ENCODE measurements at regions not wholly inside any gene's neighbourhood (a gene's known extent, or its start where the extent isn't known, plus 50 kb on each side); places are given as distances from the start of the nearest gene placed in this dataset.

GRCh38 chr3:109532257-109533216, 195.2 kb upstream of the DPPA4 start:
- peak; percentile 43 for DNase-seq

GRCh38 chr3:109545746-109546145, 208.4 kb upstream of the DPPA4 start:
- DNase-seq: no peak

DNA sequence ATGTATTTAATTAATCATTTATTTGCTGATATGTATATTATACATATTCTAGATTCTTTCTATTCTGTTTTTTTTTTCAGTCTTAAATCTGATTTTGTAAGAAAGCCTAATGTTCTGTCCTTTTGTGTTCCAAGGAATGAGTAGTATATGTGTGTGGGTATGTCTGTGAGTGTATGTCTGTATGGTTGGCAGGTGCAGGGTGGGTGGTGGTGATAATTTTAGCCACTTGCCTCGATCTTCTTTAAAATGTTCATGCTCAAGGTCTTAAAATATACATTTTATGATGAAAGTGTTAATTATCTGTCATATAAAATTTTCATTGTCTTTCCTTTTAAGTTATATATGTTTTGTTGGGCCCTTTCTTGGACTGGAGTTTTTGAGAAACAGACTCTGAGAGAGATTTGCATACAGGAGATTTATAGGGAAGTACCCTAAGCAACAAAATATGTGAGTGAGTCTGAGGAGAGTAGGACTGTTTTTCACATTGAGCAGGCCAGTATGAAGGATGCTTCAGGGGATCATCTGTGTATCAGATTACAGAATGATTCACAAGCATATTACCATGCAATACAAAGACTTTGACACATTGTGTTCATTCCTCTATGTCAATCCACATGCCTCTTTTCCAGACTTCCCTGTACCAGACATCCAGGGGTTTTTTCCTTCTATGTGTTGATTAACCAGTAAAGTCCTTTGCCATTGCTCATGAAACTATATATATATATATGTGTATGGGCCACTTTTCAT, 211.0 kb upstream of the DPPA4 start:
- DNase-seq: peak; percentile 32

GRCh38 chr3:109553591-109554371, 216.4 kb upstream of the DPPA4 start:
- DNase-seq: no peak

GRCh38 chr3:109559389-109559788, 222.0 kb upstream of the DPPA4 start:
- DNase-seq: no peak

- DNase-seq: no peak
These were observed 225.8 kb upstream of the DPPA4 start for GRCh38 chr3:109563149-109563548.

DNA sequence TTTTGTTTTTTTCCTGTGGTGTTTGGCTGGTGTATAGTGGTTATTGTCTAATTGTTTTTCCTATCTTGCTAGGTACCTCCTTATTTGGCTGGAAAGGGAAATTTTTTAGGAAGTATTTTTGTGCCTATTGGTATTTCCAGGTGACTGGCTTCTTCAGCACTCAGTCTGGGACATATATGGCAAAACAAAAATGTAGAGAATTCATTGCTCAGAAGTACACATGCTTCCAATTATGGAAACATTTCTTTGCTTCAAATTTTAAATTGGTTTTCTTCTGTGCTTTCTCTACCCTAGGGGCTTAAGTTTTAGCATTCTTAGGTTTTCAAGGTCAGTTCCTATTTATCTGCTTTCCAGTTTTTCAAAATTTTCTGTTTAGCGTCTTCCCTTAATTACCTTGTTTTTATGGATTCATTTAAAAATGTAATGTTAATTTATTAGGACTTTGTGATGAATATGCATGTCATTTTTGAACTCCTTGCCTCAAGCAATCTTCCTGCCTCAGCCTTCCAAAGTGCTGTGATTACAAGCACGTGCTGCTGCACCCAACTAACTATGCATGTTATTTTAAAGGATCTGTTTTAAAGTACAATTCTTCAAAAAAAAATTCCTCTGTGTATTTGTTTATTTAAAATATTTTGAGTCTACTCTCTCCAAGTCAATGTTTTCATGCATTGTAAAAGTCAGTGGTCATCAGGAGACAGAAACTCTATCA, 231.9 kb upstream of the DPPA4 start:
- no peak for DNase-seq

- DNase-seq: no peak
These were observed 233.1 kb upstream of the DPPA4 start for GRCh38 chr3:109570408-109570807.

DNA sequence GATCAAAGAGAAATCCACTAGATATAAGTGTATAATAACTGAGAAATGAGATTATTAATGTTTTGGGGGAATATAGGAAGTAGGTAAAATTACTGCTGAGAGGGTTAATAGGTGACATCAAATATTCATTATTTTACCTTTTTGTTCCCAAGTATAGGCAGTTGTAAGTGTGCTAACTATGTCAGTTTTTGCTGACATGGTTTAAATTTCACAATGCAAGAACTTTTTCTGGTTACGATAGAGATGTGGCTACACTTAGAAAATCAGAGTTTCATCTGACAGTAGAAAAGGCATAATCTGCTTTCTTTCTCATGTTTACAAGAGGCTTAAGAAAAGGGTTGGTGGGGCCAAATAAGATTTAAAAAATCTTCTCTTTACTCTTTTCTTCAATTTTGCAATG, 235.0 kb upstream of the DPPA4 start:
- no peak for DNase-seq

GRCh38 chr3:109596991-109597390, 259.6 kb upstream of the DPPA4 start:
- DNase-seq: no peak

DNA sequence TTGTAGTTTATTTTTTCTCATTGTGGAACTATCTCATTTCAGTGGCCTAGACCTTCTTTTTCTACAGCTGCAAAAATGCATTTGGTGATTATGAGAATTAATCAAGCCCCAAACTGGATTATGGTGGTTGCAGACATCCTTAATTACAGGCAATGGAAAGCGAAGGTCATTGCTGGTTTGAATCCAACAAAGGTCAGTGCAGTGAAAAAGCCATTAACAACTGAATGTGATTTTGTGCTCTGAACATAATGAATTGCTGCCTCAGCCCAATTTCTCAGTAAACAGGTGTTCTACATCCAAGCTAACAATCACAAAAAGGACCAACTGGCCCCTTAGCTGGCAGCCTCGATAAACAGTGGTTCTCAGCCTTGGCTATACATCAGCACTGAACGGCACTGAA, 260.1 kb upstream of the DPPA4 start:
- DNase-seq: no peak

DNA sequence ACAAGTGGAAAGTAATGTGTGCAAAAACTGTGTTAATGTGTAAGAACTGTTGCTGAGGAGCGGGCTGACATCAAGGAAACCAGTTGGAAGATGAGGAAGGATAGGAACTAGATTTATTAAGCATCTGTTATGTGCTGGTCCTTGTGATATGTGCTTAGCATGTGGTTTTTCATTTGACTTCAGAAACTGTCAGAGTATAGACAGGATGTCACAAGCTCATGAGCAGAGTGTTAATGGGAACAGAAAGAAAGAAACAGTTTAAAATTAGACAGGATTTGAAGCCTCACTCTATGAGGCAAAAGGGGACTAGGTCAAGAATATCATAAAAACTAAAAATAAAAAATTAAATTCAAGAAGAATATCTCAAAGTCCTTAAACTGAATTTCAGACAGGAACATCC, 270.6 kb upstream of the DPPA4 start:
- no peak for DNase-seq

- DNase-seq: no peak
These were observed 271.2 kb upstream of the DPPA4 start for GRCh38 chr3:109608574-109608973.

DNA sequence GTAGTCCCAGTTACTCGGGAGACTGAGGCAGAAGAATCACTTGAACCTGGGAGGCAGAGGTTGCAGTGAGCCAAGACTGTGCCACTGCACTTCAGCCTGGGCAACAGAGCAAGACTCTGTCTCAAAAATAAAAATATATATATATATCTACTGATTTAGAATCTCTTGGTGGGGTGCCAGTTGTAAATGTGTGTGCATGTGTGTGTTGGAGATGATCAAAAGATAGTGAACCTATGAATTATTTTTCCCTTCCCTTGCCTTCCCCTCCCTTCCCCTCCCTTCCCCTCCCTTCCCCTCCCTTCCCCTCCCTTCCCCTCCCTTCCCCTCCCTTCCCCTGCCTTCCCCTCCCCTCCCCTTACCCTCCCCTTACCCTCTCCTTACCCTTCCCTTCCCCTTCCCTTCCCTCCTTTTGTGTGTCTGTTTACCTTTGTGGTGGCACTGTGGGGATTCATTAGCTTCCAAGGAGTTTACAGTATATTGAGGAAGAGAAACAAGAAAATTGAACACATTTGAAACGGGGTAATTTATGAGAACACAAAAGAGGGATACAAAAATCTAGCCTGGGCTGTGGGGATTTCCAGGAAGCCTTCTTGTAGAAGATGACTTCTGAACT, 281.5 kb upstream of the DPPA4 start:
- no peak for DNase-seq

DNA sequence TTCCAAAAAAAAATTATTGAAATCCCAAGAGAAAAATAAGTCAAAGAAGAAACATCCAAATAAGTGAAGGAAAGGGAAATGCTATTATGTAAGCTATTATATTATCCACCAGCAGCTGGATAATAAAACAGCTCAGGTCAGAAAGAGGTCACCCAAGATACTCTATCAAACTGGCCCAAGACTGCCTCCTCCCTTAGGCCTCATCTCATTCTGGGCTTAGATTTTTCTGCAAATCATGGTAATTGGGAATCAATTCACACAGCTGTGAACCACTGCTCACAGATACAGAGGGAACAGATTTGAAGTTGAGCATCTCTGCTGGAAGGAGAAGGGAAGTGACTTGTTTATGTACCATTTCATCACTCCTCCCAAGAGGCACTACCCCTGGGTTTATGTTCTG, 294.6 kb upstream of the DPPA4 start:
- no peak for DNase-seq

DNA sequence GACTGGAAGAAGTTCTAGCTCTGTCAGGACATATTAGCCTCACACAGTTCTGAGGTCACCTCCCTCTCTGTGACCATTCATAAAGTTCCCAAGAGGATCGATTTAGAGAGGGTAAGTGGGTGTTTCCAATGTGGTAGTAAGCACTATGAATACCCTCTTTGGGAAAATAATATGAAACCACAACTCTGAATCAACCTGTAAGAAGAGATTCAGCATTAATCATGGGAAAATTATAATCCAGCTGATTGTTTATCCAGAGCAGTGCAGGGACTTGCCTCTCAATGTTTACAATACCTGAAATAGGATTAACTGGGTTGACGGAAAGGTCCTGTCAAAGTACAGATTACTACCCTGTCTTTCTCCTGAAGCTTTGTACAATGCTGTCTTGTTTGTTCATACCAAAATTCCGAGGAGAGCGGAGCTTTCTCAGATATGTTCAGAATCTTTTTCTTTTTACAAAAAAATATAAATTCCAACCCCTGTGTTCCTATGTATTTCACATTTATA, 302.9 kb upstream of the DPPA4 start:
- DNase-seq: no peak

GRCh38 chr3:109642025-109642424, 304.7 kb upstream of the DPPA4 start:
- no peak for DNase-seq

- no peak for DNase-seq
These were observed 306.2 kb upstream of the DPPA4 start for GRCh38 chr3:109643590-109643989.

DNA sequence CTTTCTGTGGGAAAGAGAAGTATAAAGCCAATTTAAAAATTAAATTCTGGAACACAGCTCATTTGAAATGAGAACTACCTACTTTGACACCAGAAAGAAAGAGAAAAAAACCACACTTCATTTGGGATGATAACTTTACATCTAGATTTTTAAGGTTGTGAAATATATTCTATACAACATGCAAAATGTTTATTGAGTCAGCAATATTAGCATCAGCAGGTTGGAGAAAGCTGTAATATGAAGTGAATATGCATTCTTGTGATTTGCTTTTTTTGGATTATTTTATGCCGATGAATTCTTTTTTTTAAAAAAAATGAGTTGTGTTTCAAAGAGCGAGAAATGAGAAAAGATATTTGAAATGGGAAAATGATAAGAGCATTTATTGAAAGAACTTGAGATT, 307.0 kb upstream of the DPPA4 start:
- DNase-seq: no peak

DNA sequence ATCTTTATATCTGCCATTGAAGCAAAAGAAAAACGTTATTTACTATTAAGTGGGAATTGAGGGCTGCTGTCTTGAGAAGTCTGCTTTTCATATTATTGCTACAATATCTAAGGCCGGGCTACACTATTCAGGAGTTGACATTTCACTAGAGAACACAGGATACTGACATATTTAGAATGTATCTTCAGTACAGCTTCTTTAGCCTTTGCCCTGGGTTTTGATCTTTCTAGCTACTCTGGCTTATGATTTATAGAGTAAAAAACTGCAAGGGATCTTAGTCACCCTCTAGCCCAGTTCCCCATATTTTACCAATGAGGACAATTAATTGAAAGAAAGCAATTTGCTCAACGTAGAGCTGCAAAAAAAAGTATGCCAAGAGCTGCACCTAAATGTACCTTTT, 307.4 kb upstream of the DPPA4 start:
- no peak for DNase-seq

DNA sequence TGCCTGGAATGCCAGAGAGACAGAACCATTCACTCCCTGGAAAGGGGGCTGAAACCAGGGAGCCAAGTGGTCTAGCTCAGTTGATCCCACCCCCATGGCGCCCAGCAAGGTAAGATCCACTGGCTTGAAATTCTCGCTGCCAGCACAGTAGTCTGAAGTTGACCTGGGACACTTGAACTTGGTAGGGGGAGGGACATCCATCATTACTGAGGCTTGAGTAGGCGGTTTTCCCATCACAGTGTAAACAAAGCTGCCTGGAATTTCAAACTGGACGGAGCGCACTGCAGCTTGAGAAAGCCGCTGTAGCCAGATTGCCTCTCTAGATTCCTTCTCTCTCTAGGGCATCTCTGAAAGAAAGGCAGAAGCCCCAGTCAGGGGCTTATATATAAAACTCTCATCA, 310.7 kb upstream of the DPPA4 start:
- no peak for DNase-seq

DNA sequence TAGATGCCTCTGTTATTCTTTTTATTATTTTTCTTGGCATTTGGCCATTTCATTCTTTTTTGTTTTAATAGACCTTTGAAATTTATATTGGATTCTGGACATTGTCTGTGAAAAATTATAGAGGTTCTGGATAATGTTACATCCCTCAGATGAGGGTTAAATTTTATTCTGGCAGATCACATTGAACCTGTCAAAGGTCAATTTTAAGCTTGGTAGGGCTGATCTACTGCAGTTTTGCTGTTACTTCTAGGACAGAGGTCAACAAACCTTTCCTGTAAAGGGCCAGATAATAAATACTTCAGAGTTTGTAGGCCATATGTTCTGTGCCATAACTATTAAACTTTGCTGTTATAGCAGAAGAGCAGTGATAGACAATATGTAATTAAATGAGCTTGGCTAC, 318.9 kb upstream of the DPPA4 start:
- DNase-seq: no peak
